ENCODE measurements at regions not wholly inside any gene's neighbourhood (a gene's known extent, or its start where the extent isn't known, plus 50 kb on each side); places are given as distances from the start of the nearest gene placed in this dataset.

- CTCF ChIA-PET = no interaction called here
- POLR2A ChIA-PET (ENCODE audit: unreplicated experiment) = no interaction called here
- intact Hi-C loops (cut with micrococcal nuclease) = no loop called here
- Histone ChIP-seq H3K27me3 (ENCODE audit: control insufficient read depth, insufficient read depth, low read length) (no peaks in the 10 kb centered on the region), H3K4me1 (ENCODE audit: control insufficient read depth, insufficient read depth, low read length) (no peaks in the 10 kb centered on the region), H3K18ac (ENCODE audit: low read depth, low read length) (no peak overlapping the region), H4K5ac (ENCODE audit: low read depth, low read length) (no peak overlapping the region), H3K36me3 (ENCODE audit: control insufficient read depth, insufficient read depth, low read length) (no peaks in the 10 kb centered on the region), H3K14ac (replicated peaks; ENCODE audit: low read depth, low read length) (no peak overlapping the region), H2AFZ (replicated peaks; ENCODE audit: low read length, poor library complexity) (no peak overlapping the region), H2AK9ac (replicated peaks; ENCODE audit: low read depth, low read length, poor library complexity) (no peak overlapping the region), H2BK20ac (ENCODE audit: low read depth, low read length) (no peak overlapping the region), H3K4me3 (ENCODE audit: insufficient read depth, low read depth, low read length) (no peak overlapping the region), H4K91ac (ENCODE audit: insufficient read depth, low read depth, low read length) (no peak overlapping the region), H3K4ac (ENCODE audit: low read depth, low read length) (no peak overlapping the region), H3K79me1 (ENCODE audit: low read depth in 1 of 2, low read length in 2 of 2) (no peaks in the 10 kb centered on the region), H3K9ac (ENCODE audit: low read depth, low read length) (no peak overlapping the region), H4K8ac (ENCODE audit: low read depth in 2 of 2, low read length in 2 of 2) (no peak overlapping the region), H2BK15ac (ENCODE audit: low read depth, low read length) (no peak overlapping the region), H2AK5ac (ENCODE audit: low read depth, low read length) (no peak overlapping the region), H3K4me2 (ENCODE audit: low read depth, low read length) (no peak overlapping the region), H4K20me1 (ENCODE audit: insufficient read depth, low read length) (no peaks in the 10 kb centered on the region), H3K23ac (ENCODE audit: low read depth, low read length) (no peak overlapping the region), H3K27ac (ENCODE audit: insufficient read depth, low read length) (no peak overlapping the region), H3K9me3 (ENCODE audit: control insufficient read depth, insufficient read depth, low read length) (peaks cover 6% of the 10 kb centered on the region), H2BK5ac (ENCODE audit: low read depth, low read length, poor library complexity, severe bottlenecking) (no peak overlapping the region), H3K9me1 (ENCODE audit: insufficient read depth, low read length) (no peaks in the 10 kb centered on the region), H3K56ac (ENCODE audit: extremely low read depth, insufficient read depth, low read length) (no peak overlapping the region), H2BK120ac (ENCODE audit: low read depth, low read length) (no peak overlapping the region)
- in situ Hi-C loops (cut with MboI; ENCODE audit: low sequenced_read_pairs) = no loop called here
- ATAC-seq (ENCODE audit: low read depth) (no peak), DNase-seq (no peak)
- dilution Hi-C loops (cut with HindIII; ENCODE audit: low sequenced_read_pairs, unreplicated experiment) = no loop called here
- TF ChIP-seq MXI1 (IDR thresholded peaks at IDR 0.05; ENCODE audit: borderline replicate concordance, low read depth, low read length) (no peak), RFX5 (IDR thresholded peaks at IDR 0.05; ENCODE audit: low read depth, low read length) (no peak), CHD1 (IDR thresholded peaks at IDR 0.05; ENCODE audit: low read depth, low read length) (no peak), ELK1 (IDR thresholded peaks at IDR 0.05; ENCODE audit: borderline replicate concordance, low read depth, low read length) (no peak), BHLHE40 (IDR thresholded peaks at IDR 0.05; ENCODE audit: low read depth, low read length) (no peak), USF2 (IDR thresholded peaks at IDR 0.05; ENCODE audit: low read depth, low read length) (no peak), CTCF (conservative IDR thresholded peaks at IDR 0.05; ENCODE audit: low read depth, low read length) (no peak), POLR2A (IDR thresholded peaks at IDR 0.05; ENCODE audit: low read depth, low read length) (no peak), MAFK (IDR thresholded peaks at IDR 0.05; ENCODE audit: low read depth, low read length) (no peak), CEBPB (IDR thresholded peaks at IDR 0.05; ENCODE audit: low read depth, low read length) (no peak), MAZ (IDR thresholded peaks at IDR 0.05; ENCODE audit: borderline replicate concordance, low read depth, low read length) (no peak), SMC3 (IDR thresholded peaks at IDR 0.05; ENCODE audit: low read depth, low read length) (no peak), RCOR1 (IDR thresholded peaks at IDR 0.05; ENCODE audit: insufficient replicate concordance, low read length) (no peak), NFE2L2 (IDR thresholded peaks at IDR 0.05; ENCODE audit: low read depth, low read length) (no peak), RAD21 (IDR thresholded peaks at IDR 0.05; ENCODE audit: low read length) (no peak)
- WGBS, 2 experiments (ENCODE audit: extremely low coverage in 2 of 2, insufficient read length in 1 of 2) = no CpG with 5 or more reads among the region's 5 CpGs
- BruUV-seq (replicated peaks) = no TSS peak
These were observed 1212.5 kb upstream of the PRKX start for GRCh38 chrX:4925911-4926310.

Data from IMR-90 (cell line).